NCI-H2227 (cell line): ENCODE measurements at regions not wholly inside any gene's neighbourhood (a gene's known extent, or its start where the extent isn't known, plus 50 kb on each side); places are given as distances from the start of the nearest gene placed in this dataset.
"Not testable (repeated sequence)": the region's sequence is repeated elsewhere in the genome, so short reads cannot be mapped to it uniquely, and the experiment has no call there.

Experiments
- DNase-seq: peaks from one replicate; lab custom pipeline; 2025; ENCODE audit not compliant: unreplicated experiment; lab: John Stamatoyannopoulos, UW

DNA sequence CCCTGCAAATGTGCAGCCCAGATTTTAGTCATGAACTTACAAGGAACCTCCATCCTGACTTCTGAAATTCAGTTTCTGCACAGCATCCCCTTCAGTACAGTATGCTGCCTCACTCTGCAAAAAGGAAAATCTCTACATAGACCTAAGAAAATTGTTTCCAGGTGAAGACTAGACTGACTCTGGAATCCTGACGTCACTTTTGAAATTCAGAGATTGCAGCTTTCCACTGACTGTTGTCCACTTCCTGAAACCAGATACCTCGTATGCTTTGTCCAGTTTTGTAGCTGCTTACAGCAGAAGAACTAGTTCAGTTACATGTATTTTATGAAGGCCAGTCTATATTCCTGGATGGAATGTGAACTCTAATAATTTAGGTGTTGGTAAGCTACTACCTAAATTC lies 629.3 kb upstream of the ST8SIA4 start:
- no peak for DNase-seq

GRCh38 chr5:101531026-101531425 lies 627.9 kb upstream of the ST8SIA4 start:
- DNase-seq: no peak

DNA sequence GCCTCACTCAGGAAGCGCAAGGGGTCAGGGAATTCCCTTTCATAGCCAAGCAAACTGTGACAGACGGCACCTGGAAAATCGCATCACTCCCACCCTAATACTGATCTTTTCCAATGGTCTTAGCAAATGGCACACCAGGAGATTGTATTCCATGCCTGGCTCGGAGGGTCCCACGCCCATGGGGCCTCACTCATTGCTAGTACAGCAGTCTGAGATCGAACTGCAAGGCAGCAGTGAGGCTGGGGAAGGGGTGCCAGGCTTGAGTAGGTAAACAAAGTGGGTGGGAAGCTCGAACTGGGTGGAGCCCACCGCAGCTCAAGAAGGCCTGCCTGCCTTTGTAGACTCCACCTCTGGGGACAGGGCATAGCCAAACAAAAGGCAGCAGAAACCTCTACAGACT lies 626.0 kb upstream of the ST8SIA4 start:
- not testable (repeated sequence) for DNase-seq

GRCh38 chr5:101520417-101520816 lies 617.3 kb upstream of the ST8SIA4 start:
- DNase-seq: no peak

DNA sequence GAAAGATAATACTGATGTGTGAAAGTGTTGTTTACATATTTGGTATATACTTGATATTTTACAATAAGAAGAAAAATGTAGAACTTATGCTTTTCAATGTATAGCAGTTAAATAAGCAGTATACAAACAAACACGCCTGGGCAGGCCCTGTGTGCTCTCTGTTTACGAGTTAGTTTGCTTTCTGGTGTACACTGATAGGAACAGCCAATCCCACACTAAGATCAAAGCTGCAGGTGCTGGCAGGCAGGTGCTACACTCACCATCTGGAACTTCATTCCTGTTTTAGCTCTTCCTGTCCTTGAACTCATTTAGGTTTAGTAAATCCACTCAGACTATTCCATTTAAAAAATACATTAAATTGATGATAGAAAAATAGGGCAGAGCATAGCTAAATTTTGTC lies 614.7 kb upstream of the ST8SIA4 start:
- DNase-seq: no peak

DNA sequence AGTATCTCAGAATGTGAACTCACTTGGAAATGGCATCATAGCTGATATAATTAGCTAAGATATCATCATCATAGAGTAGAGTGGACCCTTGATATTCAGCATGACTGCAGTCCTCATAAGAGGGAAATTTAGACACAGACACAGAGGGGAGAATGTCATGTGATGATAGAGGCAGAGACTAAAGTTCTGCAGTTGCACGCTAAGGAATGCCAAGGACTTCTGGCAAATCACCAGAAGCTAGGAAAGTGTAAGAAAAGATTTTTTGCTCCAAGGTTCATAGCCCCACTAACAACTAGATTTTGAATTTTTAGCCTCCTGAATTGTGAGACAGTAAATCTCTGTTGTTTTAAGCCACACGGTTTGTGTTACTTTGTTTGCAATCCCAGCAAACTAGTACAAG lies 612.6 kb upstream of the ST8SIA4 start:
- no peak for DNase-seq

GRCh38 chr5:101505891-101506570 lies 602.9 kb upstream of the ST8SIA4 start:
- DNase-seq: no peak

GRCh38 chr5:101482931-101483330 lies 579.8 kb upstream of the ST8SIA4 start:
- no peak for DNase-seq

DNA sequence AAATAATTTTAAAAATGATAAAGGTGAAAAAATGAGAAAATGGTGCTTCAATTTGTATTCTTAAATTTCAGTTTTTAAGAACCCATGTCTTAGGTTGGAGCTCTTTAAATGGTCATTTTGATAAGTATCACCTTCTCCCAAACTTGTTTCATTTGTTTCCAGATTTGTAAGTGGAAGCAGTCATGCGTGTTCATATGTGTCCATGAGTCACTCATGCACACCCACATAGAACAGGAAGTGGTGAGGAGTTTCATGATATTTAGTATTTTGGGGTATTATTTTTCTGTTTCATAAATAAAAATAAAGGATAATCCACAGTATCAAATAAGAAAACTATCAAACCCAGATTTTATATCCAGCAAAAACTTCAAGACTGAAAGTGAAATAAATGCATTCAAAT lies 570.4 kb upstream of the ST8SIA4 start:
- no peak for DNase-seq

- DNase-seq: no peak
These were observed 558.4 kb upstream of the ST8SIA4 start for GRCh38 chr5:101461455-101461854.

DNA sequence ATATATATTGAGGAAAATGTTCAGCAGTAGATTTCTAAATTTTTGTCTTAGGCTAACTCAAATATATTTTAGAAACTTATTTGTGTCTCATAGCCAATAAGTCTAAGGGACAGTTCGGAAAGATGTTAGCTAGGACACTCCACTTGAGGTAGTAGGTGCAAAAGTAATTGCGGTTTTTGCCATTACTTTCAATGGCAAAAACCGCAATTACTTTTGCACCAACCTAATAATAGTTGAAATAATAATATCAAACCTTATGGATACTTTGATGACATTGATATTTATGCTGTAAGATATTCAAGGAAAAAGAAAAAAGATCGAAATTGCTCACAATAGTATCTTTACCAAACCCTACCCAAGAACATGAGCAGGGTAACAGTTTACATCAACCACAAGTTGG lies 555.5 kb upstream of the ST8SIA4 start:
- no peak for DNase-seq

- DNase-seq: no peak
These were observed 552.8 kb upstream of the ST8SIA4 start for GRCh38 chr5:101455851-101456250.

- DNase-seq: no peak
These were observed 552.0 kb upstream of the ST8SIA4 start for GRCh38 chr5:101455048-101455447.

DNA sequence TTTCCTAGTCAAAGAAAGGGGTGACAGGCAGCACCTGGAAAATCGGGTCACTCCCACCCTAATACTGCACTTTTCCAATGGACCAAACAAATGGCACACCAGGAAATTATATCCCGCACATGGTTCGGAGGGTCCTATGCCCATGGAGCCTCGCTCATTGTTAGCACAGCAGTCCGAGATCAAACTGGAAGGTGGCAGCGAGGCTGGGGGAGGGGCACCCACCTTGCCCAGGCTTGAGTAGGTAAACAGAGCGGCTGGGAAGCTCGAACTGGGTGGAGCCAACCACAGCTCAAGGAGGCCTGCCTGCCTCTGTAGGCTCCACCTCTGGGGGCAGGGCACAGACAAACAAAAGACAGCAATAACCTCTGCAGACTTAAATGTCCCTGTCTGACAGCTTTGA lies 539.2 kb upstream of the ST8SIA4 start:
- not testable (repeated sequence) for DNase-seq

DNA sequence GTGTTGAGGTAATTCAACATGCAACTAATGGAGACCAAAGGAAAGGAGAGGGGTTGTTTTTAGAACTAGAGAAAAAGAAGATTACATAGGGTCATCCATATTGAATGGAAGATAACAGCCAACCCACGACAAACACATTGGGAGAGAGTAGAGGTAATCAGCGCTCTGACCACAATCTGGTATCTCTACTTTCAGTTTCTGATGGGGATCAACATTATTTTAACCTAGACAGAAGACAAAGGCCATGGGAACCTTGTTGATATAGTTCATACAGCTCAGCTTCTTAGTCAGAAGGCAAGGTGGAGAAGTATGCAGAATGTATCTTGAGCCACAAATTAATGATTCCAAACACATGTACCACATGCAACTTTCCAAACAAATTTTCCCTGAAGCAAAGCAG lies 537.1 kb upstream of the ST8SIA4 start:
- DNase-seq: no peak

DNA sequence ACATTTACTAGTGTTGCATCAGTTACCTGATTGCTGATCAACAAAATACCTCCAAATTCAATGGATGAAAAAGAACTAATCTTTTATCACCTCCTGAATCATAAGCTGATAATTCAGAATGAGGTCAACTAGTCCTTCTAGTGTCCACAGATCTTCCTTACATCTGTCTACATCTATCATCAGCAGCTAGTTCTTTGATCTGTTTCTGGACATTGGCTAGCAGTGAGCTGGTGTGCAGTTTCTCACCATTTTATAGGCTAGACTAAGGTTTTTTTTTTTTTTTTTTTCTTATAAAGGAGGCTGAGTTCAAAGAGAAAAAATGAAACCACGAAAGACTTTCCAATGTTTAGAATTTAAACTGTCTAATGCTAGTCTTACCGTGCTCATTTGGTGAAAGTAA lies 534.3 kb upstream of the ST8SIA4 start:
- no peak for DNase-seq

GRCh38 chr5:101435768-101436167 lies 532.7 kb upstream of the ST8SIA4 start:
- DNase-seq: no peak

DNA sequence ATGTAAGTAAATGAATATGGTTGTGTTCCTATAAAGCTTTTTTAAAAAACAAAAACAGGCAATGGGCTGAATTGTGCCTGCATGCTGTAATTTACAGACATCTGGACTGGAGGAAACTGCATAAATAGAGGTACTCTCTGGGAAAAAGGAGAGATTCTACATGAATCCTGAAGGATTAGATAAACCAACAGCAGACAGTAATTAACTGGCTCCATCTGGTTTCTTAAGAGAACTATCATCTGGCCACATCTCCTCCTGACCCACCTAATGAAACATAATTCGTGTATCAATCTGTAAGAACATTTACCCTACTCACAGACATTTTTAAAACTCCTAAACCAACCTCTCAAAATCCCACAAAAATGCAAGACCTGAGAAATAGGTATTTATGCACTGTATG lies 528.1 kb upstream of the ST8SIA4 start:
- DNase-seq: no peak

DNA sequence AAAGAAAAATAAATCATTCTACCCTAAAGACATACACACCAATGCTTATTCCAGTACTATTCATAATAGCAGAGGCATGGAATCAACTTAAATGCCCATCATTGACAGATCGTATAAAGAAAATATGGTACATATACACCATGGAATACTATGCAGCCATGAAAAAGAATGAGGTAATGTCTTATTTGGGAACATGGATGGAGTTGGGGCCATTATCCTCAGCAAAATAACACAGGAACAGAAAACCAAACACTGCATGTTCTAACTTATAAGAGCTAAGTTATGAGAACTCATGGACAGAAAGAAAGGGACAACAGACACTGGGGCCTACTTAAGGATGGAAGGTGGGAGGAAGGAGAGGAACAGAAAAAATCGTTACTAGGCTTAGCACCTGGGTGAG lies 527.5 kb upstream of the ST8SIA4 start:
- DNase-seq: no peak

GRCh38 chr5:101429241-101429640 lies 526.2 kb upstream of the ST8SIA4 start:
- DNase-seq: no peak

GRCh38 chr5:101425339-101425859 lies 522.3 kb upstream of the ST8SIA4 start:
- DNase-seq: no peak

GRCh38 chr5:101424530-101425175 lies 521.6 kb upstream of the ST8SIA4 start:
- no peak for DNase-seq

DNA sequence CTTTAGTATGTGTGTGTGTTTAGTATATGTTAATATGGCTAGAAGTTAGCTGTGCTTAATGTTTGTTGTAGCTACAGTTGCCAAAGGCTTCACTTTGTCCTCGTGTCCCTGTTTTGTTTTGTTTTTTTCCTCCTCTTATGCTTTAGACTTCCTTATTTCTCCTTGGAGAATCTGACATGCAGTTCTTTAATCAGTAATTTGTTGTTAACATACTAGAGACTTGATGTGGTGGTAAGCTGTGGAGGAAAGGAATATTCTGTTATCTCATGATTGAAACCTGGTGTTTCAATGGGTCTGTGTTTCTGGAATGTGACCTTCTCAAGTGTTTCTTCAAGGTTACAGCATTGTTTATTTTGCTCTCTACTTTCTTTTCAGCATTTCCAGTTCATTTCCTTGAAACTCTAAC lies 515.6 kb upstream of the ST8SIA4 start:
- DNase-seq: no peak
